ENCODE measurements at regions not wholly inside any gene's neighbourhood (a gene's known extent, or its start where the extent isn't known, plus 50 kb on each side); places are given as distances from the start of the nearest gene placed in this dataset.

DNA sequence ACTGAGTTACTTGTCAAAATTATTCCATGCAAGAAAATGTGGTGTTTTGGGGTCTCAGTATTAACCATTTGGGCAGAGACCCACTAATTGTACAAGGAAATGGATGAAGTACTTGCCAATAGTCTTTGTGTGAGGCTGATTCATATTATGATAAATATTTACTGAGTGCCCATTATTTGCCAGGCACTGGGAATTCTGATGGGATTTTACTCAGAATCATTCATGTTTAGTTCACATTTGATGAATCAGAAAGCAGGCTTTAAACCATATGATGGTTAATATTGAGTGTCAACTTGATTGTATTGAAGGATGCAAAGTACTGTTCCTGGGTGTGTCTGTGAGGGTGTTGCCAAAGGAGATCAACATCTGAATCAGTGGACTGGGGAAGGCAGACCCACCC lies 66.2 kb upstream of the SOX21 start:
- no peaks in the 10 kb centered on the region for H3K27me3 Mint-ChIP-seq
- ATAC-seq (ENCODE audit: low read depth) (no peak), DNase-seq (no peak)
- H3K27ac Mint-ChIP-seq = no peak overlapping the region
- H3K4me1 Mint-ChIP-seq = no peaks in the 10 kb centered on the region
- POLR2A ChIA-PET = no interaction called here
- H3K4me3 Mint-ChIP-seq = no peak overlapping the region
- H3K9me3 Mint-ChIP-seq = peaks cover 1% of the 10 kb centered on the region
- H3K36me3 Mint-ChIP-seq = no peaks in the 10 kb centered on the region

DNA sequence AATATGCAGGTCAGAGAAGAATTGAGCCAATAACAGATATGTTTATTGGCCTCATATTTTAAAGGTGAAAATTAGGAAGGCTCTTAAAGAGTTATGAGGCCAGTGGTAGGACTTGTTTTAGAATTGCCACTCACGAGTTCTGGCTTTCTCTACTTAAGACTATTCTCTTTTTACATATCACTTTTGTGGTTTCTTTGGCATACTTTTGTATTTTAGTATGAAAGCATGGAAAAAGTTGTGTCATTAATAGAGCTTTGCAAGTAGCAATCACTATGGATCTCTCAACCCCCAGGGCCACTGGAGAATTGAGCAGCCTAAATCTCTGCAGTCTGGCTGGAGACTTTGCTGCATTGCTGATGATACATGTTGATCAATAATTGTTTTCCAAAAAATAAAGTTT lies 64.6 kb upstream of the SOX21 start:
- no peaks in the 10 kb centered on the region for H3K36me3 Mint-ChIP-seq
- H3K9me3 Mint-ChIP-seq = no peaks in the 10 kb centered on the region
- POLR2A ChIA-PET = no interaction called here

DNA sequence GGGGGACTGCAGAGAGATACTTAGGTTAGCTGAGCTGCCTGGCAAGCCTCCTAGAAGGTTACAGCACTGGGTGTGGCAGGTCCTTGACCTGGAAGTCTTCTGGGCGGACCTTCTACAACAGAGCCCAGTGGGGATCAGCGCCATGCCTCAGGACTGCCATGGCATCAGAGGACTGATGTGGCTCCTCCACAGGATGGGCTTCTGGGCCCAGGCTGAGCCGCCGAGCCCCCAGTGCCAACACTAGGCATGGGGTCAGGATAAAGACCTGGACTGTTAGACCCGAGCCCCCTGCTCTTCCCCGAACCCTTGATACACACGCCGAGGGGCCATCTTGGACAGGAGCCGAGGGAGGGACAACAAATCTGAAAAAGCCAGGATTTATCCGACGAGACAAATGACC lies 64.0 kb upstream of the SOX21 start:
- ATAC-seq (ENCODE audit: low read depth) (no peak), DNase-seq (no peak)
- no peak overlapping the region for H3K4me3 Mint-ChIP-seq
- POLR2A ChIA-PET = no interaction called here
- no peaks in the 10 kb centered on the region for H3K4me1 Mint-ChIP-seq
- no peaks in the 10 kb centered on the region for H3K36me3 Mint-ChIP-seq
- H3K9me3 Mint-ChIP-seq = no peaks in the 10 kb centered on the region
- no peak overlapping the region for H3K27ac Mint-ChIP-seq
- H3K27me3 Mint-ChIP-seq = peaks cover under 1% of the 10 kb centered on the region

More for the DNA sequence above, 64.6 kb upstream of the SOX21 start:
- no peak for DNase-seq
- Mint-ChIP-seq H3K27me3 (no peaks in the 10 kb centered on the region), H3K4me1 (no peaks in the 10 kb centered on the region), H3K4me3 (no peak overlapping the region), H3K27ac (no peak overlapping the region)
- ATAC-seq (ENCODE audit: low read depth) = no peak

DNA sequence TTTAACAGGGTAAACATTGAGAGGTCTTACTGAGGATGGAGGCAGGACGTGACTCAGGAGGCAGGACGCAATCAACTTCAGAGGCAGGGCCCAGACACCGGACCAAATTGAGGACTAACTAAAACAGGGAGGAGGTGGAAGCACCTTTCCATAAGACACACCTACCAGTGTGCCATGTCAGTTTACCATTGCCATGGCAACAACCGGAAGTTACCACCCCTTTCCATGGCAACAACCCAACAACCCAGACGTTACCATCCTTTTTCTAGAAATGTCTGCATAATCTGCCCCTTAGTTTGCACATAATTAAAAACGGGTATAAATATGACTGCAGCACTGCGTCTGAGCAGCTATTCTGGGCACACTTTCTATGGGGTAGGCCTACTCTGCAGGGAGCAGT lies 53.5 kb upstream of the SOX21 start:
- ATAC-seq (ENCODE audit: low read depth) = no peak
- POLR2A ChIA-PET = no interaction called here

DNA sequence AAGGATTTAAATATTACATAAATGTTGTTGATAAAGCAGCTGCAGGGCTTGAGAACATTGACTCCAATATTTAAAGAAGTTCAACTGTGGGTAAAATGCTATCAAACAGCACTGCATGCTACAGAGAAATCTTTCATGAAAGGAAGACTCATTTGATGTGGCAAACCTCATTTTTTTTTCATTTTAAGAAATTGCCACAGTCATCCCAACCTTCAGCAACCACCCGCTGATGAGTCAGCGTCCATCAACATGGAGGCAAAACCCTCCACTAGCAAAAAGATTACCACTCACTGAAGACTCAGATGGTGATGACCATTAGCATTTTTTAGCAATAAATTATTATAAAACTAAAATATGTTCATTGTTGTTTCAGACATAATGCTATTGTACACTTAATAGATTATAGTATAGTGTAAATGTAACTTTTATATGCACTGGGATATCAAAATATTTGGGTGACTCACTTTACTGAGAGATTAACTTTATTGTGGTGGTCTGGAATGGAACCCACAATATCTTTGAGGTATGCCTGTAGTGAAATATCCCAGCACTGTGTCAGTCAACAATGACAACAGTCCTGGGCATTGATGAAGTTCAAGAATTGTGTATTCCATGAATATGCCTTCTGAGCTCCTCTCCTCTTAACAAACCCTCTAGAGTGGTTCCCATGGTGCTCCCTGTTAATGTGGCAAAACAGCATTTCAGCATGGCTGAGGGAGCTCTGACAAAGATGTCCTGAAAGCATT lies 52.4 kb upstream of the SOX21 start:
- ATAC-seq (ENCODE audit: low read depth) (no peak), DNase-seq (no peak)
- POLR2A ChIA-PET = no interaction called here
- no peaks in the 10 kb centered on the region for H3K9me3 Mint-ChIP-seq
- H3K4me3 Mint-ChIP-seq = no peak overlapping the region
- no peaks in the 10 kb centered on the region for H3K36me3 Mint-ChIP-seq
- H3K27ac Mint-ChIP-seq = no peak overlapping the region
- H3K4me1 Mint-ChIP-seq = no peaks in the 10 kb centered on the region
- H3K27me3 Mint-ChIP-seq = peaks cover 26% of the 10 kb centered on the region

More for the DNA sequence above, 53.5 kb upstream of the SOX21 start:
- Mint-ChIP-seq H3K27me3 (peaks cover 26% of the 10 kb centered on the region), H3K4me3 (no peak overlapping the region), H3K36me3 (no peaks in the 10 kb centered on the region), H3K9me3 (no peaks in the 10 kb centered on the region), H3K27ac (no peak overlapping the region), H3K4me1 (no peaks in the 10 kb centered on the region)
- DNase-seq = no peak

Data from activated naive CD8-positive, alpha-beta T cell treated with anti-CD3 and anti-CD28 coated beads, Interleukin-2, amount 10 ng/mL, durations not matched to agents 7 days and 5 days (primary cell).